ENCODE measurements at regions not wholly inside any gene's neighbourhood (a gene's known extent, or its start where the extent isn't known, plus 50 kb on each side); places are given as distances from the start of the nearest gene placed in this dataset.

GRCh38 chr20:46838011-46838410 lies 56.6 kb upstream of the EYA2 start:
- intact Hi-C loops (cut with DNase I), result no loop called here
- DNase-seq (ENCODE audit: low spot score), result no peak

GRCh38 chr20:46840054-46840729 lies 54.5 kb upstream of the EYA2 start:
- intact Hi-C loops (cut with DNase I), result no loop called here
- DNase-seq (ENCODE audit: low spot score), result no peak
